H1 (cell line): ENCODE measurements at regions not wholly inside any gene's neighbourhood (a gene's known extent, or its start where the extent isn't known, plus 50 kb on each side); places are given as distances from the start of the nearest gene placed in this dataset.

ENCODE experiments used
- CTCF ChIA-PET: fragments of 300-600 bp; sonication (Branson Sonifier 250); formaldehyde crosslinking; loops from one replicate; lab custom pipeline; 2021; ENCODE audit not compliant: partially characterized antibody; lab: Charles Lee
- POLR2A ChIA-PET: fragments of 300-600 bp; sonication (Branson Sonifier 250); formaldehyde crosslinking; loops from one replicate; lab custom pipeline; 2021; ENCODE audit warnings: inconsistent platforms; ENCODE audit not compliant: partially characterized antibody; lab: Charles Lee
- DNase-seq, 2 experiments: peaks; one replicate each; pipeline versions ENCODE4 v3.0.0 to v3.0.0-alpha.2; 2010 to 2022; ENCODE audit warnings: low spot score in 2 of 2, low read depth in 1 of 2, mixed read lengths in 1 of 2
- FAIRE-seq: peaks from 2 replicates; lab custom pipeline; 2011; peaks lifted over from hg19 to GRCh38; lab: Jason Lieb, UNC
- H2AFZ ChIP-seq: 2 replicates; pipeline ENCODE4 v1.8.1; 2012; ENCODE audit warnings: low read length, inconsistent platforms
- H2AK5ac ChIP-seq: 2 replicates; pipeline ENCODE4 v1.6.1; 2013; ENCODE audit warnings: low read depth, low read length
- H2BK120ac ChIP-seq: replicated peaks from 2 replicates; pipeline ENCODE3; 2013; ENCODE audit warnings: low read depth, low read length, inconsistent platforms
- H2BK12ac ChIP-seq: 2 replicates; pipeline ENCODE4 v1.6.1; 2013; ENCODE audit warnings: low read depth, low read length
- H2BK15ac ChIP-seq: 2 replicates; pipeline ENCODE4 v1.6.1; 2013; ENCODE audit warnings: low read length
- H2BK20ac ChIP-seq: 2 replicates; pipeline ENCODE4 v1.6.1; 2013; ENCODE audit warnings: low read length
- H2BK5ac ChIP-seq: 2 replicates; pipeline ENCODE4 v1.6.1; 2013; ENCODE audit warnings: low read depth, low read length
- H3K14ac ChIP-seq: 2 replicates; pipeline ENCODE4 v1.6.1; 2013; ENCODE audit warnings: inconsistent platforms; ENCODE audit not compliant: insufficient read length
- H3K18ac ChIP-seq: 2 replicates; pipeline ENCODE4 v1.6.1; 2013; ENCODE audit warnings: low read length; ENCODE audit errors: extremely low read depth
- H3K23ac ChIP-seq: 2 replicates; pipeline ENCODE4 v1.6.1; 2013; ENCODE audit warnings: inconsistent platforms; ENCODE audit not compliant: insufficient read length
- H3K23me2 ChIP-seq: 2 replicates; pipeline ENCODE4 v1.6.1; 2013; ENCODE audit warnings: low read depth, low read length
- H3K27ac ChIP-seq: 2 replicates; pipeline ENCODE4 v1.6.1; 2011; ENCODE audit warnings: low read depth, low read length, inconsistent platforms
- H3K27me3 ChIP-seq, 4 experiments: replicated peaks in 1 of 4; 1 replicate in 1 of 4; 2 replicates in 3 of 4; pipeline versions ENCODE4 v1.6.1 to v1.8.1; 2011 to 2013; ENCODE audit warnings: low read length in 3 of 4, mild to moderate bottlenecking in 3 of 4, inconsistent platforms in 2 of 4, mixed read lengths in 2 of 4, moderate library complexity in 1 of 4; ENCODE audit not compliant: control insufficient read depth in 3 of 4, insufficient read depth in 3 of 4; ENCODE audit errors: extremely low read depth in 1 of 4
- H3K36me3 ChIP-seq, 4 experiments: 2 replicates each; pipeline versions ENCODE4 v1.6.1 to v1.8.1; 2011 to 2013; ENCODE audit warnings: mild to moderate bottlenecking in 4 of 4, low read length in 3 of 4, moderate library complexity in 2 of 4, control low read depth in 1 of 4, inconsistent platforms in 1 of 4; ENCODE audit not compliant: insufficient read depth in 4 of 4, control insufficient read depth in 2 of 4
- H3K4ac ChIP-seq: replicated peaks from 2 replicates; pipeline ENCODE3; 2013; ENCODE audit warnings: low read length, low read depth, mixed read lengths, inconsistent platforms; ENCODE audit not compliant: insufficient read length
- H3K4me1 ChIP-seq, 4 experiments: replicated peaks in 1 of 4; 1 replicate in 1 of 4; 2 replicates in 3 of 4; pipeline versions ENCODE4 v1.6.1 to v1.8.1; 2011 to 2013; ENCODE audit warnings: low read length in 3 of 4, inconsistent platforms in 2 of 4, mixed read lengths in 1 of 4; ENCODE audit not compliant: insufficient read depth in 4 of 4, control insufficient read depth in 3 of 4
- H3K4me2 ChIP-seq, 2 experiments: 2 replicates each; pipeline versions ENCODE4 v1.6.1 to v1.8.1; 2011 to 2013; ENCODE audit warnings: low read depth in 2 of 2, low read length in 2 of 2, control low read depth in 1 of 2, inconsistent platforms in 1 of 2, mild to moderate bottlenecking in 1 of 2; ENCODE audit not compliant: insufficient read depth in 1 of 2
- H3K4me3 ChIP-seq, 4 experiments: fragments of 200-600, 300-600 bp in 1 of 4; sonication (generic), shearing (Covaris generic), sonication (Bioruptor Twin) in 1 of 4; 2 replicates each; pipeline versions ENCODE4 v1.5.1 to v1.8.1; 2011 to 2016; ENCODE audit warnings: low read length in 4 of 4, low read depth in 3 of 4, control low read depth in 2 of 4, inconsistent platforms in 2 of 4, mild to moderate bottlenecking in 2 of 4, mixed read lengths in 1 of 4, moderate library complexity in 1 of 4; ENCODE audit not compliant: insufficient read depth in 2 of 4; ENCODE audit errors: extremely low read depth in 1 of 4
- H3K56ac ChIP-seq: replicated peaks from 2 replicates; pipeline ENCODE3; 2013; ENCODE audit warnings: low read depth, mild to moderate bottlenecking, mixed read lengths, low read length, inconsistent platforms; ENCODE audit not compliant: insufficient read length
- H3K79me1 ChIP-seq: 2 replicates; pipeline ENCODE4 v1.6.1; 2013; ENCODE audit warnings: low read depth, low read length, control low read depth
- H3K79me2 ChIP-seq, 2 experiments: 2 replicates each; pipeline versions ENCODE4 v1.6.1 to v1.8.1; 2012 to 2013; ENCODE audit warnings: low read length in 2 of 2, mild to moderate bottlenecking in 2 of 2, inconsistent platforms in 1 of 2; ENCODE audit not compliant: insufficient read depth in 2 of 2, control insufficient read depth in 1 of 2
- H3K9ac ChIP-seq, 4 experiments: replicated peaks in 1 of 4; 1 replicate in 1 of 4; 2 replicates in 3 of 4; pipeline versions ENCODE4 v1.6.1 to v1.8.1; 2011 to 2013; ENCODE audit warnings: low read depth in 3 of 4, low read length in 3 of 4, control low read depth in 2 of 4, mild to moderate bottlenecking in 2 of 4, moderate library complexity in 2 of 4, inconsistent platforms in 1 of 4; ENCODE audit errors: extremely low read depth in 1 of 4
- H3K9me3 ChIP-seq, 2 experiments: 2 replicates each; pipeline versions ENCODE4 v1.6.1 to v1.8.1; 2012 to 2013; ENCODE audit warnings: mild to moderate bottlenecking in 2 of 2, moderate library complexity in 2 of 2, control low read depth in 1 of 2, inconsistent platforms in 1 of 2, low read depth in 1 of 2, low read length in 1 of 2, mixed read lengths in 1 of 2; ENCODE audit not compliant: insufficient read depth in 2 of 2
- H4K20me1 ChIP-seq, 2 experiments: replicated peaks in 1 of 2; 2 replicates each; pipeline versions ENCODE3 to v1.8.1; 2011 to 2013; ENCODE audit warnings: inconsistent platforms in 2 of 2, low read length in 2 of 2, mild to moderate bottlenecking in 1 of 2; ENCODE audit not compliant: insufficient read depth in 2 of 2, control insufficient read depth in 1 of 2
- H4K5ac ChIP-seq: 2 replicates; pipeline ENCODE4 v1.6.1; 2013; ENCODE audit warnings: low read length, low read depth, mixed read lengths, inconsistent platforms; ENCODE audit not compliant: insufficient read length
- H4K8ac ChIP-seq: 2 replicates; pipeline ENCODE4 v1.8.0; 2013; ENCODE audit warnings: mild to moderate bottlenecking, moderate library complexity, low read length, inconsistent platforms; ENCODE audit not compliant: insufficient read depth; ENCODE audit errors: extremely low read depth
- H4K91ac ChIP-seq: replicated peaks from 2 replicates; pipeline ENCODE3; 2013; ENCODE audit warnings: low read length, mixed read lengths, inconsistent platforms; ENCODE audit not compliant: insufficient read length
- BACH1 ChIP-seq: IDR thresholded peaks from 2 replicates; pipeline ENCODE4 v1.6.1; 2012; ENCODE audit warnings: low read length, improper control_type of control experiment
- SRF ChIP-seq: IDR thresholded peaks from 2 replicates; pipeline ENCODE4 v1.6.1; 2011; ENCODE audit warnings: mild to moderate bottlenecking, low read depth, low read length, moderate library complexity

GRCh38 chr6:78153976-78154375 lies 501.1 kb downstream of the MEI4 start:
- H3K79me1 ChIP-seq = no peaks in the 10 kb centered on the region
- no peak for FAIRE-seq
- no peak overlapping the region for H3K27ac ChIP-seq
- no peaks in the 10 kb centered on the region for H3K4me1 ChIP-seq
- ChIA-PET POLR2A (no interaction called here), CTCF (no interaction called here)
- H2BK120ac ChIP-seq = no peak overlapping the region
- no peak overlapping the region for H2BK5ac ChIP-seq
- no peaks in the 10 kb centered on the region for H4K20me1 ChIP-seq
- no peak overlapping the region for H3K56ac ChIP-seq
- no peak overlapping the region for H3K23ac ChIP-seq
- H3K14ac ChIP-seq = no peak overlapping the region
- no peak overlapping the region for H2BK12ac ChIP-seq
- no peak overlapping the region for H2BK15ac ChIP-seq
- H4K5ac ChIP-seq = no peak overlapping the region
- H4K91ac ChIP-seq = no peak overlapping the region
- no peak overlapping the region for H3K4me3 ChIP-seq
- H3K36me3 ChIP-seq = no peaks in the 10 kb centered on the region; a peak in 1 of 8 replicates
- no peak for DNase-seq
- no peak overlapping the region for H3K4me2 ChIP-seq
- no peaks in the 10 kb centered on the region for H3K79me2 ChIP-seq
- H2AFZ ChIP-seq = no peak overlapping the region
- no peak overlapping the region for H2BK20ac ChIP-seq
- no peak overlapping the region for H3K4ac ChIP-seq
- no peaks in the 10 kb centered on the region for H3K9me3 ChIP-seq
- H3K9ac ChIP-seq = no peak overlapping the region
- H3K18ac ChIP-seq = no peak overlapping the region
- TF ChIP-seq SRF = peak; percentile 39; the same call in 1 of the 2 replicates
- TF ChIP-seq BACH1 = no peak
- TF ChIP-seq, all 59 proteins: peak for 1
- no peaks in the 10 kb centered on the region for H3K27me3 ChIP-seq
- H3K23me2 ChIP-seq = no peaks in the 10 kb centered on the region
- no peak overlapping the region for H2AK5ac ChIP-seq
- no peak overlapping the region for H4K8ac ChIP-seq
